ENCODE measurements at regions not wholly inside any gene's neighbourhood (a gene's known extent, or its start where the extent isn't known, plus 50 kb on each side); places are given as distances from the start of the nearest gene placed in this dataset.

DNA sequence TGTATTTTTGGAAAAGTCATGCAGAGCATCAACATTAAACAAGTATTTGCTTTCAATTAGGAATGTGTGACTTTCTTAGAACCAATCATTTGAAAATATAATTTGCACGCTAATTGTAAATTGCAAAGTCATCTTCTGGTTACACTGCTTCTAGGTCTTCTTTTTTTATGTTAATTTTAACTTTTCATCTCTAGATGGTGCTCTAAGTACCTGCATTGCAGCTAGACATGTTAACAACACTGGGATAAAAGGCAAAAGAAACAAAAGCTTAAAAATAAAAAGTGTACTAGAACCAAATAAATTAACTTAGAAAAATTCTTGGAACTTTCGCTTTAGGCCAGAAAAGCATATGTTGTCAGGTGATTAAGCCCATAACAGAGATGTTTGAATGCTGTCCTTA is 2758.2 kb downstream of the PCDH9 start:
- TF ChIP-seq, protein P1, sequence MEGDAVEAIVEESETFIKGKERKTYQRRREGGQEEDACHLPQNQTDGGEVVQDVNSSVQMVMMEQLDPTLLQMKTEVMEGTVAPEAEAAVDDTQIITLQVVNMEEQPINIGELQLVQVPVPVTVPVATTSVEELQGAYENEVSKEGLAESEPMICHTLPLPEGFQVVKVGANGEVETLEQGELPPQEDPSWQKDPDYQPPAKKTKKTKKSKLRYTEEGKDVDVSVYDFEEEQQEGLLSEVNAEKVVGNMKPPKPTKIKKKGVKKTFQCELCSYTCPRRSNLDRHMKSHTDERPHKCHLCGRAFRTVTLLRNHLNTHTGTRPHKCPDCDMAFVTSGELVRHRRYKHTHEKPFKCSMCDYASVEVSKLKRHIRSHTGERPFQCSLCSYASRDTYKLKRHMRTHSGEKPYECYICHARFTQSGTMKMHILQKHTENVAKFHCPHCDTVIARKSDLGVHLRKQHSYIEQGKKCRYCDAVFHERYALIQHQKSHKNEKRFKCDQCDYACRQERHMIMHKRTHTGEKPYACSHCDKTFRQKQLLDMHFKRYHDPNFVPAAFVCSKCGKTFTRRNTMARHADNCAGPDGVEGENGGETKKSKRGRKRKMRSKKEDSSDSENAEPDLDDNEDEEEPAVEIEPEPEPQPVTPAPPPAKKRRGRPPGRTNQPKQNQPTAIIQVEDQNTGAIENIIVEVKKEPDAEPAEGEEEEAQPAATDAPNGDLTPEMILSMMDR (IDR thresholded peaks at IDR 0.05) = no peak
- TF ChIP-seq POLR2A (IDR thresholded peaks at IDR 0.05) (no peak), EP300 (IDR thresholded peaks at IDR 0.05) (no peak)

All from ovary (tissue), 3 donors.